ENCODE measurements at regions not wholly inside any gene's neighbourhood (a gene's known extent, or its start where the extent isn't known, plus 50 kb on each side); places are given as distances from the start of the nearest gene placed in this dataset.

- TF ChIP-seq RAD21 (IDR thresholded peaks at IDR 0.05; ENCODE audit: low read length) (no peak), FOXM1 (IDR thresholded peaks at IDR 0.05; ENCODE audit: low read depth) (no peak), CTCF (IDR thresholded peaks at IDR 0.05) (no peak), SMC3 (IDR thresholded peaks at IDR 0.05; ENCODE audit: low read depth, low read length) (no peak), EP300 (IDR thresholded peaks at IDR 0.05; ENCODE audit: borderline replicate concordance in 1 of 2, low read depth in 1 of 2, low read length in 1 of 2) (no peak), MAX (IDR thresholded peaks at IDR 0.05; ENCODE audit: low read depth) (no peak), TEAD4 (IDR thresholded peaks at IDR 0.05; ENCODE audit: borderline replicate concordance, insufficient read depth) (no peak), POLR2AphosphoS5 (IDR thresholded peaks at IDR 0.05; ENCODE audit: low read depth, low read length) (no peak), NFIC (IDR thresholded peaks at IDR 0.05; ENCODE audit: borderline replicate concordance) (no peak), CHD2 (IDR thresholded peaks at IDR 0.05; ENCODE audit: low read length, partially characterized antibody) (no peak), GATA2 (CRISPR knock-in tag; IDR thresholded peaks at IDR 0.05) (no peak), RCOR1 (IDR thresholded peaks at IDR 0.05; ENCODE audit: low read length) (no peak)
- TF ChIP-seq, protein P1, sequence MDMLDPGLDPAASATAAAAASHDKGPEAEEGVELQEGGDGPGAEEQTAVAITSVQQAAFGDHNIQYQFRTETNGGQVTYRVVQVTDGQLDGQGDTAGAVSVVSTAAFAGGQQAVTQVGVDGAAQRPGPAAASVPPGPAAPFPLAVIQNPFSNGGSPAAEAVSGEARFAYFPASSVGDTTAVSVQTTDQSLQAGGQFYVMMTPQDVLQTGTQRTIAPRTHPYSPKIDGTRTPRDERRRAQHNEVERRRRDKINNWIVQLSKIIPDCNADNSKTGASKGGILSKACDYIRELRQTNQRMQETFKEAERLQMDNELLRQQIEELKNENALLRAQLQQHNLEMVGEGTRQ (IDR thresholded peaks at IDR 0.05; ENCODE audit: borderline replicate concordance, low read depth, low read length) = no peak
Measured at GRCh38 chr13:58191754-58192153, 560.2 kb downstream of the PCDH17 start.
